GM18507 (cell line): ENCODE measurements at regions not wholly inside any gene's neighbourhood (a gene's known extent, or its start where the extent isn't known, plus 50 kb on each side); places are given as distances from the start of the nearest gene placed in this dataset.
A peak's percentile ranks its signal among the peaks of the same experiment; 100 is the strongest.
"Not testable (repeated sequence)": the region's sequence is repeated elsewhere in the genome, so short reads cannot be mapped to it uniquely, and the experiment has no call there.

ENCODE experiments used
- DNase-seq: peaks from one replicate; pipeline ENCODE4 v3.0.0; 2011; ENCODE audit warnings: low read depth; ENCODE audit not compliant: insufficient read length; ENCODE audit errors: extremely low spot score
- FAIRE-seq: peaks from 2 replicates; lab custom pipeline; 2011; peaks lifted over from hg19 to GRCh38; lab: Jason Lieb, UNC

DNA sequence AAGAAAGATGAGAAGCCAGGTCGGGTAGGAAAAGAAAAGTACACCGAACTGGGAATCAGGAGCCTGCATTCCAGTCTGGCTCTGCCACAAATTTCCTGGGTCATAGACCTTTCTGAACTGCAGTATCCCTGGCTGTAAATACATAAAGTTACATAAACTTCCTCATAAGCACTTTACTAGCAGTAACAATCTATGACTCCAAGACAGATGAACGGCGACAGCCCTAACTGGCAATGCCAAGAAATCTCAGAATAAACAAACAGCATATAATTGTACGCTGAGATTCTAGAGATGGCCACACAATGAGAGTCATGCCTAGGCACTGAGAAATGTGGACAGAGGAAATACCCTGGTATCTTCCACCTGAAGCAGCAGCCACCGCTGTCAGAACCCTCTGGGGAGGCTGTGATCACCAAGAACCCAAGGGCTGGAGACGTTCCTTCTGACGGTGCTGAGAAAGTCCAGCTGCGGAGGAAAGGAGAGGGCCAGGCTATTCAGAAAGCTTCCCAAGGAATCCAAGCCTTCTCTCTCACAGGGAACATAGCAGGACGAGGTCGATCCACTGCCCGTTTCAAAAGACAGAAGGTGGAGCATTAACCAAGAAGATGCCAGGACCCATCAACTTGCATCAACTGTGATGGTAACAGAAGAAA lies 89.3 kb upstream of the SLC66A3 start:
- DNase-seq (no peak), FAIRE-seq (no peak)

DNA sequence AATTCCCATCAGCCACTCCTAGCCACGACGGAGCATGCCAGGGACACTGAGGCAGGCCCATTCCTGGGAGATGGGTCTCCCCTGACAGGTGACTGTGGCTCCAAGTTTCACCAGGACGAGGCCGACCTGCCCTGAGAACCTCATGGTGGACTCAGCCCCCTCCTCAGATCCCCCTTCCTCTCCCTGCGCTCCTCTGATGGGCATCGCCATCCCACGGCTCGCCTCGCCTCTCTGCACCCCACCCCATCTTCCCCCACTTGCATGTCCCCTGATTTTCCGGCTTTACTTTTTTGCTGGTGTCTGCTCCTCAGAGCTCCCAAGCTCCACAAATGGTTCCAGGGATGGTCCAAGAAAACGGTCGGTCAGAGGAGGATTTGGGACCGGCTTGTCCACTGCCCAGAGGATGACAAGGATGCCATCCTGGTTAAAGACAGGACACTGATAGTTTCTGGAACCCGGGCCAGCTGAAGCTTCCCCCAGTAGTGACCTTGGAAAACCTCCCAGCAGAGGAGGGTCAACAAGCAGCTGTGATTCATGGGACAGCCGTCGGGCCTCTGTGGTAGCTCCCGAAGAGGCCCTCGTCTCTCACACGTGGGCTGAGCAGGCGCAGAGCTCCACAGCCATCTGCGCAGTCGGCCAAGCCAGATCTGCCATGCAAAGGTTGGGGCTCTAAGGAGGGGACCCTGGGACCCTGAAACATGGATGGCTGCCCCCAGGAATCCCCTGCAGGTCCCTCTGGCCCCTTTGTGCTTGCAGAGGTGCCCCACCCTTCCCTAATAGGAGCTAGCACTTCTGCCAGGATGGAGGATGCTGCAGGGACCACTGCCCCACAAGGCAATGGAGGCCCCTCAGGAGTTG lies 87.8 kb upstream of the SLC66A3 start:
- DNase-seq = no peak
- FAIRE-seq = no peak

DNA sequence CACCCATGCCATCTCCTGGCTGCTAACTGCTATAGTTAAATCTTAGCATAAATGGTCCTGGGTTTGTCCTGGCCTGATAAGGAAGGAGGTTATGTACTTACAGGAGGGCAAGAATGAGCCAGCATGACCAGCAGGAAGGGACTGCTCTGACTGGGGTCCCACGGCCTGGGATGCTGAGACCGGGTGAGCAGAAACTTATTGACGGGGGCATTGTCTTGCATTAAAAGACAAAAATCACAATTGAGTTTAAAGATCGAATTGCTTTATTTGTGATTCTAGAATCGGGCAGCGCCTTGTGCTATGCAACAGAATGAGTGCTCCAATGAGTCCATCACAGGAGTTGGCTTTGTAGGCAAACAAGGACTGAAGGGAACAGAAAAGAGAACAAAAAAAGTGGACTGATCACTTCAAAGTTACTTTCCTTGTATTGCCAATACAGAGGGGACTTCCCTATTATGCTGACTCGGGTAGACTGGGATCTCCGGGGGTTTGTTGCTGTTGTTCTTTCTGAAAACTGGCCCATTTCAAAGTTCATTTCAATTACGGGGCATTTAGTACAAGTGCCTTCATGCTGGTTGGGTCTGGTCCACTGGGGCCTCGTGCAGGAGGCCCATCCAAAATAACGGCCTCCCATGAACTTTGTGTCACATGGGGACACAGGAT lies 87.1 kb upstream of the SLC66A3 start:
- FAIRE-seq = no peak
- no peak for DNase-seq

DNA sequence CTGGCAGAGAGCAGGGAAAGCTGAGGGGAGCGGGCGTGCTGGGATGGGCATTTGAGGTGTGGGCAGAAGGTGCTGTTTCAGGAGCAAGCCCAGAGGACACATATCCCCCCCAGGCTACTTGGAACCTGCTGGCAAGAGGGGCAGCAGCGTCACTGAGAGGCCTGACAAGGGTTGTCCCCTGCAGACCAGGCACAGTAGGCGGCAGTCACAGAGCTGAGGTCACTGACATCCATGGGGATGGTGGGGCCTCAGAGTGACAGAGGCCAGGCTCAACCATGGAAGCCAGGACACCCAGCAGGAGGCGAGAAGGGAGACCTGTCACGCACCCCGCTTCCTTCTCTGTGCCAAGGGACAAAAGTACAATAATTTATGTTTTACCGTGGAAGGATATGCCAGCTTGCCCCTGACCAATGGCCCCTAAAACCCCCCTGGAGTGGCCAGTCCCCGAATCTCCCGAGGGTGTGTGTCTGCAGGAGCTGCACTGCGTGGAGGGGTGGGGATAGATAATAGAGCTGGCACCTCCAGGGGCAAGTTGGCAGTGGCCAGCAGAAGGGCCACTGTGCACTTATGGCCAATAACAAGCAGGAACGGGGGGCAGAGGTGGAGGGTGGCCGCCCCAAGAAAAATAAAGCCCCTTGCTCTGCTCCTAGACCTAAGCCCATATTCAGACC lies 86.3 kb upstream of the SLC66A3 start:
- no peak for FAIRE-seq
- DNase-seq = no peak

DNA sequence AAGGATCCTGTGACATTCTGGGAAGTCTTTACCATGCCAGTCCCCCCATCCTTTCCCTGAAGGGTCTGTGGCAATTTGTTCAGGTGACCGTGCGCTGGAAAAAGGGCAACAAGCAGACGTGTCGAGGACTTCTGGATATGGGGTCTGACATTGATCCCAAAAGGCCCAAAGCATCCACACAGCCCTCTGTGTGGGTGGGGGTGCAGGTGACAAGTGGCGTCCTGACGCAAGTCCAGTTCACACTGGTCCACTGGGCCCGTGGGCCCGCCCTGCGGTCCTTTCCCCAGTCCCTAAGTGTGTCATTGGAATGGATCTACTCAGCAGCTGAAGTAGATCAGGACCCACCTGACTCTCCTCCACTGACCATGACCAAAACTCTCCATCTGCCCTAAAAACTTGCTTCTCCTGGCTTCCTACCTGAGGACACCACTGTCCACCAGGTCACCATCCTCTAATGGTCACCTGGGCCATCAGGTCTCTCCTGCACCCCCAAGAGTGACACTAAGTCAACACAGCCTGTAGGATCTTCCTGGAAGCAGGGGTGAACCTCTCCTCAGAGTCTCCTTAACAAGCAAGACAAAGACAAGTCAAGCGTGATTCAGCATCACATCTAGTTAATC lies 85.6 kb upstream of the SLC66A3 start:
- DNase-seq (no peak), FAIRE-seq (no peak)

DNA sequence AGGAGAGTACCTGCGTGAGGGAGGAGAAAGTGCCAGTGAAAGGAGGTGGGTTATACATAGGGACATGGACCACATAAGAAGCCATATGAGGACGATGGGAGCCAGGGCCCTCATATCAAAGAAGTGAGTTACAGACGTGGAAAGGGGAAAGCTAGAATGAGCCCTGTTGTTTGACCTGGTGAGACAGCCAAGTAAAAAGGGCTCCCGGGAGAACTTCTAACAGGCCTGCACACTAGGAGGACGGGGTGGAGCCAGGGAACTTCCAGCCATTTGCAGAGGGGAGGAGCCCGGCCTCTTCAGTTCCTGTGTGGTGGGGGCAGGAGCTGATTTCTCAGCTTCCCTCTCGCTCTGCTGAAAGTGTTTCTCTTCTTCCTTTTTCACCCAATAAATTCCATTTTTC lies 84.1 kb upstream of the SLC66A3 start:
- DNase-seq (no peak), FAIRE-seq (peak; percentile 33)

DNA sequence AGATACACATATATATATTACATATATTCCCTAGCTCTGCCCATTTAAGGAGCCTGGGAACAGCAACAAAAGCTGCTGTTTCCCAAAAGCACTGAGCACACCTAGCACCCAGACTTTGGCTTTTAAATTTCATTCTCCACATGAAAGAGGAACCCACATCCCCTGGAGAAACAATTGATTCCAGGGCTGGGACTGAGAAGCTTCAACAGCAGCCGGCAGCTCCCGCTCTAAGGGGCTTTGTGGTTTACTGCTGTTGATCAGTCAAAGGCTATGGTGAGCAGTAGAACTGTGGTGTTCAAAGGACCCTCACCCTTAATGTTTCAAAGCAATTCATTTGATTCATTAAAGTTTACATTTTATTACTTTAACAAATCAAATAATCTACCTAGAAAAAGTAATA lies 83.3 kb upstream of the SLC66A3 start:
- no peak for DNase-seq
- FAIRE-seq = no peak

DNA sequence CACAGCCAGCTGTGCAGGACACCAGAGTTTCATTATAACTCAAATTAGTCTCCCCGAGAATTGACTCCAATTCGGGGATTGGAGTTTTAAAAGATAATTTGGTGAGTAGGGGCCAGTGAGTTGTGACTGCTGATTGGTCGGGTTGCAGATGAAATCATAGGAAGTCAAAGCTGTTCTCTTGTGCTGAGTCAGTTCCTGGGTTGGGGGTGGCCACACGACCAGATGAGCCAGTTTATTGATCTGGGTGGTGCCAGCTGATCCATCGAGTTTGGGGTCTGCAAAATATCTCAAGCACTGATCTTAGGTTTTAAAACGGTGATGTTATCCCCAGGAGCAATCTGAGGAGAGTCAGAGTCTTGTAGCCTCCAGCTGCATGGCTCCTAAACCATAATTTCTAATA lies 82.7 kb upstream of the SLC66A3 start:
- DNase-seq (no peak), FAIRE-seq (no peak)

DNA sequence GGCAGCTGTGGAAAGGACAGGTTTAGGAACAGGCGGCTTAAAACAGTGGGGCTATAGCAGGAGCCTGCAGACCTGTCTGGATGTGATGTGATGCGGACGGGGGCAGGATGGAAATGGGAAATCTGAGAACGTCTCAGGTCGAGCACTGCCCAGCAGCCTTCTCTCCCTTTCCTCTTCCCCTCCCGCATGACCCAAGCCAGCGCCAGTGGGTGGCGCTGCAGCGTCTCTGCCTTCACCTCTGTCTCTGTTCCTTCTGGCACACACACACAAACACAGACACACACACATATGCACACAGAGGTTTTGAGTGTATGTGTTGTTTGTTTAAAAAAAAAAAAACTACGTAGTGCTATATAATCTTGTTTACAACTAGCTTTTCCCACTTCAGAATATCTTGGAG lies 82.0 kb upstream of the SLC66A3 start:
- peak; percentile 15 for FAIRE-seq

DNA sequence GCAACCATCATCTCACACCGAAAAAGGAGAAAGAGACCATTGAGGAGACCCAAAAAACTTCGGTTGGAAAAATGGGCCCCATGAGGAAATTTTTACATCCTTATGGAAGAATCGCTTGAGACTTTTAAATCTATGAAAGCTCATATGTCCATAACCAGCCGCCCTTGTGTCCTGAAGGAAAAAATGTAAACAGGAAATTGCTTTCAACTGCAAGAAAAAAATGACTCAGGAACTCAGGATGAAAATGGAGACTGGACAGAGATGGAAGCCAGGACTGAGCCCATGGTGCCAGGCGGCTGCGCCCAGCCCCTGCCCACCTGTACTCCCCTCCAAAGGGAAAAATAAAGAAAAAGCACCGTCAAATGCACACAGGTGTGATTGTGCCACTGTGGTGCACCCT lies 81.5 kb upstream of the SLC66A3 start:
- DNase-seq (no peak), FAIRE-seq (no peak)

More for the DNA sequence above, 82.0 kb upstream of the SLC66A3 start:
- no peak for DNase-seq

DNA sequence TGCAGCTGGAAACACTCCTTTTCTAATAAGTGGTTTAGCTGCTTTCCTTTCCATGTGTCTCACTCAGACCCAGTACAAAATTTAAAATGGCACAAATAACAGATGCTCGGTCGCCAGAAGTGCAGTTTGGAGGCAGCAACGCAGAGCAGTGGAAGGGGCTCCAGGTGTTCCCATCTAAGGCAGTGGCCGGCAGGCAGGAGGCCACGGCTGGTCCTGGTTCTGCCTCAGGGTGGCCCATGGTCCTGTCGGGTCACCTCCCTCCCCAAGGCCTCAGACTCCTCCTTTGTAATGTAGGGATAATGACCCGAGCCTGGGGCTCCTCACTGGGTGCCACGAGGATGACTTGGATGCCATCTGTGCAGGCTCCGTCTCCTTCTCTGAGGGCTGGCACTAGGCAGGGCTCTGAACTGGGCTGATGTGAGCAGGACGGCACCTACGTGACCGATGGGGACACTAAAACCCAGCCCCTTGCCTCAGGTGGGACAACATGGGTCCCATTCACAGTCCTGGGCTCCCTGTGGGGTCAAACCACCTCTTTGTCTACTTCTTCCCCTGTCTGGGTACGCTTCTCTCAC lies 80.9 kb upstream of the SLC66A3 start:
- FAIRE-seq (no peak), DNase-seq (no peak)

DNA sequence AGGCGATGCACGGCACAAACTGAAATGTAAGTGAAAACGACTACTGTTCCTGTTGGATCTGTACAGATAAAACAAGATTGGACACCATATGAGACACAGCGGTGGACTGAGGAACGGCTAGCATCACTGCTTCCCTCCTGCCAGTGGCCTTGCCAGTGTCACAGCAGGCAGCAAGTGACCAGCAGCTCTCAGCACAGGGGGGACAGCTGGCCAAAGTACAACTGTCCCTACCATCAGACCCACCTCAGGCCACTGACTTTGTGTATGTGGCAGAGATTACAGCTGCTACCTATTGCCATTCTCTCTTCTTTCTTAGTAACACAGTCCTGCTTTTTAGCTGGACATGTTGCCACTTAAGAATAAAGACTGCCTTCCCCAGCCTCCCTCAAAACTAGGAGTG lies 80.0 kb upstream of the SLC66A3 start:
- DNase-seq (no peak), FAIRE-seq (no peak)

DNA sequence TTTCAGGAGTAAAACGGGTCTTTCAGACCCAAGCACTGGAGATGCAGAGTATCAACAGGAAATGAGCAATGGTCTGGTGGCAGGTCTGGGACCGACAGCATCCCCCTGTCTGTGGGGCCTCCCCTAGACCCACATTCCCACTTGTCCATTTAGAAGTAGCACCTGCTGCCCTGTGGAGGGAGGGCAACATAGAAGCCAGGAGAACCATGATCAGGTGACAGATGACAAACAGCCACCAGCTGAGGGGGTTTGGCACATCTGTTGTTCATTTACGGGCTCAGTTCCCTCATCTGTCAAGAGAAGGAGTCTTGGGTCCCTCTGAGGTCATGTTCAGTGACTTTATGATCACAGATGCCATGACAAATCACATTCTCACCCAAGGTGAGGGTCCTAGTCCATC lies 77.9 kb upstream of the SLC66A3 start:
- FAIRE-seq = no peak

DNA sequence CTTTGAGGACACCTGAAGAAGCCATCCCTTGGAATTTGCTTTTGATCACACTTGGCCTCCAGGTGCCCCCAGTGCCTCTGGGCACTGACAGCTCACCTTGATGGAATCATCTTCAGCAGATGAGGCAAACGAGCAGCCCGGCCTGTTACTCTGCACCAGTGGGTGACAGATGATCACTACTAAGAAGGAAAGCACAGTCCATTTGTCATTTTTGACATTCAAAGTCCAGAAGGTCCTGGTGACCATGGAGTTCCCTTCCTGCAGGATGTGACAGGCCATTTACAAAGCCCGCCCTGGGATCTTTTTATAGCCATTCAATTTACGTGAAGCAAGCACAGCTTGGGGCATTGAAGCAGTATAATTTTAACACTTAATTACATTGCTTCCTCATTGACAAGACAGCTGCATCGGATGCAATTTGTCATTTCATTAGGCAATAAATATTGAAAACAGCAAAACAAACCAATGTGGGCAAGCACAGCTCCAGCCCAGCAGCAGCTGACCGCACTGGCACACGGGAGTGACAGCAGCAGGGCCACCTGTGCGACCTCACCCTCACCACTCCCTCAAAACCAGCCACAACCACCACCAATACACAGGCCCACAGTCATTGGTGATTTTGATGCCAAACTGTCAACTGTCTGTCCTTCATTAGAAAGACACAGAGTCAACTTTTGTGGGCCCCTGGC lies 76.0 kb upstream of the SLC66A3 start:
- DNase-seq = no peak
- FAIRE-seq = no peak

More for the DNA sequence above, 77.9 kb upstream of the SLC66A3 start:
- DNase-seq = no peak

DNA sequence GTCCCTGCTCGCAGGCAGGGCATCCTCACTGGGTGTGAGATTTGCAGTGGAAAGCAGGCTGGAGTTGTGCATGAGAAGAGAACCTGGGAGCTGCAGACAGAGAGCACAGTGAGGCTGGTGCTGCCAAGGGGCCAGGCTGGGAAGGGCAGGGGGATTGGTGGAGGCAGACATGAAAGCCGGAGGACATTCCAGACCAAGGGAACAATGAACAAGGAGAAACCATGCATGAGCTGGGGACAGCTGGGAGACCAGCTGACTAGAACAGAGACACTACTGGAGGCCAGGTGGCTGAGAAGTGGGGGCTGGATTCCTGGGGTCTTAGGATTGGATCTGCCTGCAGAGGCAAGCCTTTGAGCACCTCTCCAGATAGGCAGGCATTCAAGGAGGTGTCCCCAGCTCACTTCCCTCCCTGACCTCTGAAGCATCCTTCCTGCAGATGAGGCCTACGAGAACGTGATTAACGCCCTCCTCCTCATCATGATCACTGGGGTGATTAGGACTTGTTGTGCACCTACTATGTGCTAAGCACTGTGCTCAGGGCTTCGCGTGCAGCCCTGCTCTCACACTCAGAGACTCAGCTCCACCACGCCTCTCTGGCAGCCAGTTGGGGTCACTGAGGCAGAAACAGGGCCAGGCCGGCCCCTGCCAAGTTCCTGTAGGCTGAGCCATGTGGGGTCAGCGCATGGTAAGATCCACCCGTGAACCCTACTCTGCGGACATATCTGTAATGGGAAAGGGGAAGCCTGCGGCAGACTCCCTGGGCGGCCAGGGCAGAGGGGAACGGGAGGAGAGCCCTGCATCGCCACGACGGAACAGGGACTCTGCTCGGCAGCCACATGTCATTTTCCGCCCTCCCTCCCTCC lies 74.8 kb upstream of the SLC66A3 start:
- FAIRE-seq = no peak
- no peak for DNase-seq

DNA sequence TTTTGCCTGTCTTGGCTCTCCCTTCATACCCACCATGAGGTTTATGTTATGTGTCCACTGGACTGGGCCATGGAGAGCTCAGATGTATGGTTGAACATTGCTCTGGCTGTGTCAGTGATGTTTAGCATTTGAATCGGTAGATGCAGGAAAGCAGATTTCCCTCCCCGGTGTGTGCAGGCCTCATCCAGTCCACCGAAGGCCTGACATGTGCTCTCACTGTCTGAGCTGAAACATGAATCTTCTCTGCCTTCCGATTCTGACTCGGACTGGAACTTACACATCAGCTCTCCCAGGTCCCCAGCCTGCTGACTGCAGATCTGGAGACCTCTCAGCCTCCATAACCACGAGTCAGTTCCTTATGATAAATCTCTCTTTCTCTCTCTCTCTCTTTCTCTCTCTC lies 72.4 kb upstream of the SLC66A3 start:
- FAIRE-seq = no peak
- DNase-seq = no peak

DNA sequence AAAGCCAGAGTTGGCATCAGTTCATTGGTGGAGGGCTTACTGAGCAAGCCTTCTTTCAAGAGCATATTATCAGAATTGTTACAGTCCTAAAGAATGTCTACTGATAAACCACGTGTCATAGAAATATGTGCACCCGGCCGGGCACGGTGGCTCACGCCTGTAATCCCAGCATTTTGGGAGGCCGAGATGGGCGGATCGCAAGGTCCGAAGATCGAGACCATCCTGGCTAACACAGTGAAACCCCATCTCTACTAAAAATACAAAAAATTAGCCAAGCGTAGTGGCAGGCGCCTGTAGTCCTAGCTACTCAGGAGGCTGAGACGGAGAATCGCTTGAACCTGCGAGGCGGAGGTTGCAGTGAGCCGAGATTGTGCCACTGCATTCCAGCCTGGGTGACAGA lies 66.4 kb upstream of the SLC66A3 start:
- FAIRE-seq, DNase-seq: not testable (repeated sequence)

DNA sequence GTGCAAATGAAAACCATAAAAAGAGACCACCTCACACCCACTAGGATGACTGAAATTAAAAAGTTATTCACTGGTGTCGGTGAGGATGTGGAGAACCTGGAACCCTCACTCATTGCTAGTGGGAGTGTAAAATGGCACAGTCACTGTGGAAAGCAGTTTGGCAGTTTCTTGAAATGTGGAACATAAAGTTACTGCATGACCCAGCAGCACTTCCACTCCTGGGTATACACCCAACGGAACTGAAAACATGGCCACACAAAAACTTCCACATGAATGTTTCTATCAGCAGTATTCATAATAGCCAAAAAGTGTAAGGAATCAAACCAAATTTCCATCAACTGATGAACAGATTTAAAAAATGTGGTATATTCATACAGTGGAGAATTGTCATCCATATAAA lies 65.1 kb upstream of the SLC66A3 start:
- FAIRE-seq (no peak), DNase-seq (no peak)
